Right cardiac atrium (tissue), 5 donors: ENCODE measurements at regions not wholly inside any gene's neighbourhood (a gene's known extent, or its start where the extent isn't known, plus 50 kb on each side); places are given as distances from the start of the nearest gene placed in this dataset.

Source experiments
- ATAC-seq, 2 donors: fragments of 200-7000 bp; cut with Tn5 transposase; one replicate each; pipeline versions ENCODE4 v1.8.0 to v1.9.1; 2020; ENCODE audit warnings: moderate library complexity in 2 of 2, mild to moderate bottlenecking in 1 of 2
- DNase-seq, 3 donors: peaks; one replicate each; pipeline ENCODE4 v3.0.0-alpha.2; 2020
- H3K27ac ChIP-seq: one replicate; pipeline ENCODE4 v1.5.1; 2013; ENCODE audit warnings: mild to moderate bottlenecking, low read length, control low read depth, moderate library complexity
- H3K27me3 ChIP-seq: one replicate; pipeline ENCODE4 v1.6.1; 2013; ENCODE audit not compliant: control insufficient read depth, insufficient read depth
- H3K4me1 ChIP-seq: one replicate; pipeline ENCODE4 v1.6.1; 2013; ENCODE audit warnings: low read length; ENCODE audit not compliant: control insufficient read depth, insufficient read depth
- H3K4me3 ChIP-seq: one replicate; pipeline ENCODE4 v1.5.1; 2013; ENCODE audit warnings: low read length, control low read depth
- H3K9me3 ChIP-seq: one replicate; pipeline ENCODE4 v1.6.1; 2013; ENCODE audit warnings: low read length; ENCODE audit not compliant: control insufficient read depth
- WGBS: extraction: QIAGEN DNeasy Blood & Tissue Kit; methylation state at CpG from one replicate; pipeline ENCODE4 v1.1.7; 2013; 5-methylcytosine and 5-hydroxymethylcytosine counted together
- intact Hi-C, 4 donors: fragments of 100-400 bp; cut with DNase I; formaldehyde crosslinking; loops; one replicate each; pipeline versions ENCODE4 v1.11.0 to v1.14.0; 2022 to 2023
- donor health status: healthy with polysubstance abuse.
- donor health status: DM: no; HTN: yes; CAD: no.
- donor health status: DM: no; HTN: no; CAD: no.
- donor health status: DM: no; HTN: yes; CAD: no; lungs with severe emphysema.
- donor health status: DM: yes; HTN: yes; CAD: no.

DNA sequence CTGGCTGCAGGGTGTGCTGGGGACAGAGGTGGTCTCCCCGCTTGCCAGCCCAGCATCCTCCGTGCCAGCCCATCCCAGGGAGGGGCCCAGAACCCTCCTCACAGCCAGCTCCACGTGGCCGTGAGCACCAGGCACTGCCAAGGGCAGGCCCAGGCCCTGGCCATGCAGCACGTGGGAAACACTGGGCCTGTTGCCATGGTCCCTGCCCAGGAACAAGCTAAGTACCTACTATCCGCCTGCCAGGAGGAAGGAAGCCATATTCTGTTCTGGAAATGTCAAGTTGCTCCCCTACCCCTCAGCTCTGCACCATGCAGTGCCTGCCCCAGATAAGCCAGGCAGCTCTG lies 250.6 kb downstream of the CYP26B1 start:
- WGBS: 63% methylated on average over 6 of the region's 6 CpGs
- Histone ChIP-seq H3K27me3 (no peaks in the 10 kb centered on the region), H3K27ac (no peak overlapping the region), H3K9me3 (no peaks in the 10 kb centered on the region), H3K4me3 (no peak overlapping the region), H3K4me1 (no peaks in the 10 kb centered on the region)
- DNase-seq: peak in 2 of 3 donors; percentile 70 to 75
- intact Hi-C loops: no loop called here
- ATAC-seq: peak; percentile 60 to 78

DNA sequence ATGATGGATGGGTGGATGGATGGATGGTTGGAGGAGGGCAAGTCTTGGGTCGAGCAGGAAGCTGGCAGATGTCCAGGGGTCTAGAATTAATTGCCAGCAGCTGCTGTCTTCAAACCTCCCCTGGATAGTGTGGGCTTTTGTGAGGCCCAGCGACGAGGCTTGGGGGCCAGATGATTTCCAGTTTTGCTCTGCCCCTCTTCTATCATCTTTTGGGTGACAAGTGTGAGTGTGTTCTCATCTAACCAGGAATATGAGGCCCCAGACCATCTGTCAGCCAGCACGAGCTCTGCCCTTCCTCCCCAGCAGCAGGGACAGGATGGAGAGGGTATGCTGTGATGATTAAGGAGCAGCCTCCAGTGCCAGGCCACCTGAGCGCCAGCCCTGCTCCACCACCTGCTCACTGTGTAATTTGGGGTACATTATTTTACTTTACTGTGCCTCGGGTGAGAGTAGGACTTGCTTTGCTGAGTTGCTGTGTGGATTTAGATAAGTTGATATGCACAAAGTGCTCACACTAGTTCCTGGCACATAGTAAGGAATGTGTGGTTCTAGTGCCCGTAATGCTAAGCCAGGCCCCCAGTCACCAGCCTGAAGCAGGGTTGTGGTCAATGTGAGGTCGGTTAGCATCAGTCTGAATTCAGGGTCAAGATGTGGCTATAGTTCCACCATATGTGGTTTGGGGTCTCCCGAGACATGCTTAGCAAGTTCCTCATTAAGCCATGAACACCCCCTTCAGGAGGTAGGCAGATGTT lies 251.1 kb downstream of the CYP26B1 start:
- intact Hi-C loops: no loop called here
- Histone ChIP-seq H3K27ac (no peak overlapping the region), H3K4me1 (no peaks in the 10 kb centered on the region), H3K9me3 (no peaks in the 10 kb centered on the region), H3K4me3 (no peak overlapping the region), H3K27me3 (no peaks in the 10 kb centered on the region)
- no peak for DNase-seq
- WGBS: 79% methylated on average over 9 of the region's 9 CpGs
- no peak for ATAC-seq

DNA sequence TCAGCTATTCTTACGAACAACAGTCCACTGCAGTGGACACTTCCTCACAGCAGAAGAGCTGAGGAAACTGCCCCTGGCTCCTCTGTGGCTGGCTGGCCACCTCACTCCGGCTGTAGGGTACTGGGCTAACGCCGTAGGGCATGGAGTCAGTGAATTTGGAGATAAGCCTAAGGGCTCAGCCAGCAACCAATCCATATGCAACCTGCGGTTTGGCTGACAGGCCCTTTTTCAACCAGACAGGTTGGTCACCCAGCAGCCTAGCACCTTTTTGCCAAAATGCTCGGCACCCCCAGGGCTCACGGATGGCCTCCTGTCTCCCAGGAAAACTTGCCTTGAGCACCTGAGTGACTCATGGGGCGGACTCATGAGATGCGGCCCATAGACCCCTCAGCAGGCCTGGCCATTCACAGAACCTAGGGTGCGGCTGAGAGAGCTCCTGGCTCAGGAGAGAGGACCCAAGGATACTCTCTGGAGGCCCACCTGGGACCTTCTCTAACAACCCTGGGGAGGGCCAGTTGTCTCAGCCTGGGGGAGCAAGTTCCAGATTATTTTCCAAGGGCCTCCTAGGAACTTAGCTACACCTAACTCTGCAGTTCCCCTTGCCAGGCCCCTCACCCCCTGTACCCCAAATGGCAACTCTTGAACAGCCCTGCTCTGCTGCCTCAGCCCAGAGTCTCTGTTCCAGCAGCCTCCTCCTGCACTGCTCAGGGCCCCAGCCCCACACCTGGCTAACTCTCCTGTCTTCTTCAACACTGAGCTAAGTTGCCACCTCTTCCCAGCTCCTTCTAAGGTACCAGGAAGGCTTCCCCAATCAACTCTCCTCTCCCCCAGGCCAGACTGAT lies 252.1 kb downstream of the CYP26B1 start:
- no peaks in the 10 kb centered on the region for H3K4me1 ChIP-seq
- no peaks in the 10 kb centered on the region for H3K27me3 ChIP-seq
- no peak overlapping the region for H3K4me3 ChIP-seq
- no peak for DNase-seq
- WGBS: 90% methylated on average over 10 of the region's 10 CpGs
- intact Hi-C loops: no loop called here
- H3K9me3 ChIP-seq: no peaks in the 10 kb centered on the region
- ATAC-seq: no peak
- H3K27ac ChIP-seq: no peak overlapping the region

DNA sequence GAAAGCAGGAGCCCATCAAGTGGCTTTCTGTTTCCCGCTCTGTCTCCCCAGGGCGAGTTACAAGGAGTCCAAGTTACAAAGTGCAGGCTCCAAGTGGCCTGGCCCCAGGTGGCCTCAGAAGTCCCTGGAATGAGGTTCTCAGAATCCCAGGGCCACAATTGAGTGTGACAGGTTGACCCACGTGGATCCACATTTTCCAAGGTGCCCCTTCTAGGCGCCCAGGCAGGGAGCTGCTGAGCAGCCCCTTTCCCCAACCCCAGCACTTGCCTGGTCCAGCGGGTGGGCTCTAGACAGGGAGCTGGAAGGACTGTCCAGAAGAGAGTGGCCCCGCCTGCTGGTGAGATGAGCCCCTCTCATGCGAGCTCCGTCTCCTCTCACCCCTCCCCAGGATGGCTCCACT lies 253.4 kb downstream of the CYP26B1 start:
- Histone ChIP-seq H3K4me3 (no peak overlapping the region), H3K9me3 (no peaks in the 10 kb centered on the region), H3K27me3 (no peaks in the 10 kb centered on the region), H3K4me1 (no peaks in the 10 kb centered on the region), H3K27ac (no peak overlapping the region)
- DNase-seq (no peak), ATAC-seq (no peak)
- intact Hi-C loops: no loop called here
- WGBS: 87% methylated on average over 8 of the region's 8 CpGs

DNA sequence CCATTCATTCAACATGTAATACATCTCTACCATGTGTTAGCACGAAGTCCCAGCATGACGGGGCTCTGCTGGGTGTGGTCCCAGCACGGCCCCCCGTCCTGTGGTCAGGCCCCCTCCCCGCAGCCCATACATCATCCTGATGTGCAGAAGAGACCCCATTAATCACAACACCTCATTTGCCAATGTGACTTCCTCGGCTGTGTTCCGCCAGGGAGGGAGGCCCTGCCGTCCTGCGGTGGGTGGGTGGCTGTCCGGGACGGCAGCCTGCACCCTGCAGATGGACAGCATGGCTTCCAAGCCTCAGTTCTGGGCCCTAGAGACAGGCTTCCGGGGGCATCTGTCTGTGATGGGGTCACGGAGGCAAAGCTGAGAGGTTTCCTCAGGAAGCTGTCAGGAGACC lies 254.0 kb downstream of the CYP26B1 start:
- DNase-seq (no peak), ATAC-seq (no peak)
- intact Hi-C loops: no loop called here
- Histone ChIP-seq H3K4me1 (no peaks in the 10 kb centered on the region), H3K4me3 (no peak overlapping the region), H3K27ac (no peak overlapping the region), H3K27me3 (no peaks in the 10 kb centered on the region), H3K9me3 (no peaks in the 10 kb centered on the region)
- 81% methylated on average over 13 of the region's 13 CpGs for WGBS

DNA sequence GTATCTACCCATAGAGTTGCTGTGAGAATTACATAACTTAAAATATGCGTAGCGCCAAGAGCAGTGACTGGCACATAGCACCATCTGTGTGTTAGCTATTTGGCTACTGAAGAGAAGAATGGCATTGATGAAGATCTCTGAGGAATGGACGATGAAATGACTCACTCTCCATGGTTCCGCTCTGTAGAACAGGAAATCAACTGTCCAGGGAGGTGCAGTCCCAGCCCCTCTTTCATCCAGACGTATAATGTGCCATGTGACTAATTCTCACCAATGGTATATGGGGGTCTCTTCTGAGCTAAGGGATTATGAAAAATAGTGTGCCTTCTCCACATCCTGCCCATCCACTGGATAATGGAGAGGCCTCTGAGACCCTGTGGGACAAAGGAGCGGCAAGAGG lies 254.8 kb downstream of the CYP26B1 start:
- intact Hi-C loops: no loop called here
- Histone ChIP-seq H3K9me3 (no peaks in the 10 kb centered on the region), H3K4me1 (no peaks in the 10 kb centered on the region), H3K27ac (no peak overlapping the region), H3K4me3 (no peak overlapping the region), H3K27me3 (no peaks in the 10 kb centered on the region)
- DNase-seq (no peak), ATAC-seq (no peak)
- 92% methylated on average over 6 of the region's 6 CpGs for WGBS

DNA sequence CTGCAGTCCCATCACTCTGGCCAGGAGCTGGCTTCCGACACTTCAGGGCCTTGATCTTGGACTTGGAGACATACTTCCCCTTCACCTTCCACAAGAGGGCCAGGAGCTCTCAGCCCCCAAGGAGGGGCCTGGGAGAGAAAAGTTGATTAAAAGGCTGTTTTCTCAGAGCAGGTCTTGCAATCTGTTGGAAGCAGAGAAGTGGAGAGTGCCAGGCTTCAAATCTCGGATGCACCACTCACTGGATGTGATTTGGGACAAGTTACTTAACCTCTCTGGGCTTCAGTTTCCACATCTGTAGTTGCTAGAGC lies 255.3 kb downstream of the CYP26B1 start:
- ATAC-seq (no peak), DNase-seq (no peak)
- Histone ChIP-seq H3K27me3 (no peaks in the 10 kb centered on the region), H3K4me3 (no peak overlapping the region), H3K9me3 (no peaks in the 10 kb centered on the region), H3K27ac (no peak overlapping the region), H3K4me1 (no peaks in the 10 kb centered on the region)
- intact Hi-C loops: no loop called here
- WGBS: 63% methylated on average over 2 of the region's 2 CpGs

DNA sequence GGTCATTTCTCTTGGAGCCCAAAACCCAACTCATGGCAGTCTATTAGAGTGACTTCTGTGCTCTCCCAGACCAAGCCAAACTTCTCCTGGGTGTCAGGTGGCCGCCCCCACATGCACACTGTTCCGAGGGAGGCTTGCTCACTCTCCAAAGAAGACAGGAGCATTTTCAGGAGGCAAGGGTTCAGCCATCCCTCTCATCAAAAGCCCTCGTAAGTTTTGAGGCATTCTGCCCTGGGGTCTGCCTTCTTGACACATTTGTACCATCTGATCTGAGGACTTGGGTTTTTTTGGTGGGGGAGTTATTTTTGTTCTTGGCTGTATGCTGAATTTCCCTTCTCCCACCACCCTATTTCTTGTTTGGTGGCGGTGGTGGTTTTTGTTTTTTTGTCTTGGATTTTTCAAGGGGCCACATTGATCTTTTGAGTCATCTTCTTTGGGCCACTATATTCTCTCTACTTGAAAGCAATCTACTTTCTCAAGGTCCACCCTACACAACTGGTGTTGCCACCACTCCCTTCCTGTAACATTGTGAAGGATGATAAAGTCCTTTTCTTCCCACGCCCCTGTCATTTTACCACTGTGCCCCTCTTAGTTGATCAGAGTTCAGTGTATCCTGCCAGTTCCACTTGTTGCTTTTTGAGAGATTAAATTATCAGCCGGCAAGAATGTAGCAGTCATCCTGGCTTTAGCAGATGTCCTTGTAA lies 255.8 kb downstream of the CYP26B1 start:
- Histone ChIP-seq H3K27ac (no peak overlapping the region), H3K9me3 (no peaks in the 10 kb centered on the region), H3K4me3 (no peak overlapping the region), H3K4me1 (no peaks in the 10 kb centered on the region), H3K27me3 (no peaks in the 10 kb centered on the region)
- ATAC-seq: no peak
- DNase-seq: no peak
- intact Hi-C loops: no loop called here
- WGBS: 78% methylated on average over 6 of the region's 6 CpGs

DNA sequence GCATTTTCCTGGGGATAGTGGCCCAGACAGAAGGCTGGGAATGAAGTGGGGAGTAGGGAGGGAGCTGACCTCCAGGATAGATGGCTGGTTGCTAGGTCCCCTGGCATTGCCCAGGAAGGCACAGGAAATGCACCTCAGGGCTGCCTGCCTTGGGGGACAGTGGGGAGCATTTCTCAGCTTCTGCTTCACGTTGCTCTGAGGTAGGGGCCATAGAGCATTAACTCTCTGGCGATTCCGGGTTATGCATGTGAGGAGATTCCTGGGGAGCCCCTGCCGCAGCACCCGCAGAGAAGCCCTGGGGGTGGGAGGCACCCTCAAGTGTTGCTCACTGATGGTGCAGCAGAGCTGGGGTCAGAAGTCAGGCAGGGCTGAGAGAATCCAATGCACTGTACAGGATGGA lies 256.5 kb downstream of the CYP26B1 start:
- Histone ChIP-seq H3K4me1 (no peaks in the 10 kb centered on the region), H3K4me3 (no peak overlapping the region), H3K9me3 (no peaks in the 10 kb centered on the region), H3K27ac (no peak overlapping the region), H3K27me3 (no peaks in the 10 kb centered on the region)
- intact Hi-C loops: no loop called here
- ATAC-seq (no peak), DNase-seq (no peak)
- WGBS: 89% methylated on average over 5 of the region's 5 CpGs

DNA sequence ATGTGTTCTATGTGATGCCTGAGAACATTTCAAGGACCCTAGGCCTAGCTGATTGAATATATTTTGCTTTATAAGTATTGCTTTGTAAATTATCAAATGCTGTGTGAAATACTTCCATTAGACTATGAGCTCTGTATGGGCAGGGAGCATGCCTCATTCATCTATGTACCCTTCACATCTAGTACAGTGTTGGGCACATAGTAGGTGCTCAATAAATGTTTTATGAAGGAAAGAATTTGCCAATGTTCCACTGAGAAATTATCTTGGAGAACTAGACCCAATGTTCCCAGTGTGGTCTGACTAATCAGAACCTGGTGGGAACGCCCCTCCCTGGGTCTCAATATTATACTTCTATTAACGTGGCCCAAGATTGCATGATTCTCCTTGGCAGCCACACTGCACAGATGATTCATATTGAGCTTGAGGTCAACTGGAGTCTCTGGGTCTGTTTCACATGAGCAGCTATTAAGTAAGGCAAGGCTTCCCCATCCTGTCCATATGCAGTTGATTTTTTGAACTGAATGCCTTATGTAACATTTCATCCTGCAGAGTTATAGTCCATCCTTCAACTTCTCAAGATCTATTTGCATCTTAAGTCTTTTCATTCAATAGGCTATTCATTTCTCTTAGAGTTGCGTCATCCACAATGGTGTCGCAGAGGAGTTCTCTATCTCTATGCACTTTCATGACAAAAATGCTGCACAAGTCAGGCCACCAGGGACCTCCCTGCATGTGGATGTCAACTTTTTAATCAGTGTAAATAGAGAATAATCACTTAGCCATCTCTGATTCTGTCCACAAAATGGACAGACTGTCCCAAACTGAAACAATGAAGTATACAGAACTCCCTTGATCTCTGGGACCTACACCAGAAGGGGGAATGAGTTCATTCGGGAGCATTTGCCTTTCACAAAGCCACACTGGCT lies 257.6 kb downstream of the CYP26B1 start:
- no peak overlapping the region for H3K27ac ChIP-seq
- DNase-seq: peak in 2 of 3 donors; percentile 67 to 74
- no peaks in the 10 kb centered on the region for H3K27me3 ChIP-seq
- intact Hi-C loops: no loop called here
- H3K4me1 ChIP-seq: no peaks in the 10 kb centered on the region
- H3K9me3 ChIP-seq: no peaks in the 10 kb centered on the region
- 72% methylated on average over 5 of the region's 5 CpGs for WGBS
- peak; percentile 81 to 87 for ATAC-seq
- no peak overlapping the region for H3K4me3 ChIP-seq
